Bronchial epithelial cell (primary cell): ENCODE measurements at regions not wholly inside any gene's neighbourhood (a gene's known extent, or its start where the extent isn't known, plus 50 kb on each side); places are given as distances from the start of the nearest gene placed in this dataset.
"Not testable (repeated sequence)": the region's sequence is repeated elsewhere in the genome, so short reads cannot be mapped to it uniquely, and the experiment has no call there.

Source experiments
- DNase-seq: peaks from one replicate; pipeline ENCODE4 v3.0.0-alpha.2; 2010; ENCODE audit warnings: low read depth
- FAIRE-seq: peaks from 2 replicates; lab custom pipeline; 2011; peaks lifted over from hg19 to GRCh38; lab: Jason Lieb, UNC
- H3K27me3 ChIP-seq: 2 replicates; pipeline ENCODE4 v1.5.1; 2011; ENCODE audit warnings: low read length; ENCODE audit not compliant: control insufficient read depth, insufficient read depth
- H3K36me3 ChIP-seq: 2 replicates; pipeline ENCODE4 v1.5.1; 2011; ENCODE audit warnings: low read length; ENCODE audit not compliant: control insufficient read depth, insufficient read depth
- H3K4me3 ChIP-seq: 2 replicates; pipeline ENCODE4 v1.5.1; 2011; ENCODE audit warnings: mild to moderate bottlenecking, low read depth, low read length, control low read depth
- TF ChIP-seq, protein P1 (sequence below): IDR thresholded peaks from 2 replicates; pipeline ENCODE4 v1.5.1; 2011; ENCODE audit warnings: mild to moderate bottlenecking, moderate library complexity, low read length, control low read depth, inconsistent platforms; ENCODE audit not compliant: insufficient read depth, severe bottlenecking

DNA sequence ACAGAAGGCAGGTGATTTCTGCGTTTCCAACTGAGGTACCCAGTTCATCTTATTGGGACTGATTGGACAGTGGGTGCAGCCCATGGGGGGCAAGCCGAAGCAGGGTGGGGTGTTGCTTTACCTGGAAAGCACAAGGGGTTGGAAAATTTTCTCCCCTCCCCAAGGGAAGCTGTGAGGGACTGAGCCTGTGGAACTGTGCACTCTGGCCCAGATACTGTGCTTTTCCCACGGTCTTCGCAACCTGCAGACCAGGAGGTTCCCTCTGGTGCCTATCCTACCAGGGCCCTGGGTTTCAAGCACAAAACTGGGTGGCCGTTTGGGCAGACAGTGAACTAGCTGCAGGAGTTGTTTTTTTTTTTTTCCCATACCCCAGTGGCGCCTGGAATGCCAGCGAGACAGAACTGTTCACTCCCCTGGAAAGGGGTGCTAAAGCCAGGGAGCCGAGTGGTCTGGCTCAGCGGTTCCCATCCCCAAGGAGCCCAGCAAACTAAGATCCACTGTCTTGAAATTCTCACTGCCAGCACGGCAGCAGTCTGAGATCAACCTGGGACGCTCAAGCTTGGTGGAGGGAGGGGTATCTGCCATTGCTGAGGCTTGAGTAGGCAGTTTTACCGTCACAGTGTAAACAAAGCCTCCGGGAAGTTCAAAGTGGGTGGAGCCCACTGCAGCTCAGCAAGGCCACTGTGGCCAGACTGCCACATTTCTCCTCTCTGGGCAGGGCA lies 97.2 kb downstream of the JRKL start:
- TF ChIP-seq, protein P1, sequence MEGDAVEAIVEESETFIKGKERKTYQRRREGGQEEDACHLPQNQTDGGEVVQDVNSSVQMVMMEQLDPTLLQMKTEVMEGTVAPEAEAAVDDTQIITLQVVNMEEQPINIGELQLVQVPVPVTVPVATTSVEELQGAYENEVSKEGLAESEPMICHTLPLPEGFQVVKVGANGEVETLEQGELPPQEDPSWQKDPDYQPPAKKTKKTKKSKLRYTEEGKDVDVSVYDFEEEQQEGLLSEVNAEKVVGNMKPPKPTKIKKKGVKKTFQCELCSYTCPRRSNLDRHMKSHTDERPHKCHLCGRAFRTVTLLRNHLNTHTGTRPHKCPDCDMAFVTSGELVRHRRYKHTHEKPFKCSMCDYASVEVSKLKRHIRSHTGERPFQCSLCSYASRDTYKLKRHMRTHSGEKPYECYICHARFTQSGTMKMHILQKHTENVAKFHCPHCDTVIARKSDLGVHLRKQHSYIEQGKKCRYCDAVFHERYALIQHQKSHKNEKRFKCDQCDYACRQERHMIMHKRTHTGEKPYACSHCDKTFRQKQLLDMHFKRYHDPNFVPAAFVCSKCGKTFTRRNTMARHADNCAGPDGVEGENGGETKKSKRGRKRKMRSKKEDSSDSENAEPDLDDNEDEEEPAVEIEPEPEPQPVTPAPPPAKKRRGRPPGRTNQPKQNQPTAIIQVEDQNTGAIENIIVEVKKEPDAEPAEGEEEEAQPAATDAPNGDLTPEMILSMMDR, result no peak
- DNase-seq, result peak; percentile 89
- FAIRE-seq, result no peak
- Histone ChIP-seq H3K27me3 (no peaks in the 10 kb centered on the region), H3K4me3 (peak overlapping the region; percentile 10), H3K36me3 (no peaks in the 10 kb centered on the region)

DNA sequence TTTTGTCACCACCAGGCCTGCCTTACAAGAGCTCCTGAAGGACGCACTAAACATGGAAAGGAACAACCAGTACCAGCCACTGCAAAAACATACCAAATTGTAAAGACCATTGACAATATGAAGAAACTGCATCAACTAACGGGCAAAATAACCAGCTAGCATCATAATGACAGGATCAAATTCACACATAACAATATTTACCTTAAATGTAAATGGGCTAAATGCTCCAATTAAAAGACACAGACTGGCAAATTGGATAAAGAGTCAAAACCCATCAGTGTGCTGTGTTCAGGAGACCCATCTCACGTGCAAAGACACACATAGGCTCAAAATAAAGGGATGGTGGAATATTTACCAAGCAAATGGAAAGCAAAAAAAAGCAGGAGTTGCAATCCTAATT lies 99.1 kb downstream of the JRKL start:
- H3K27me3 ChIP-seq, H3K36me3 ChIP-seq, H3K4me3 ChIP-seq, FAIRE-seq, DNase-seq: not testable (repeated sequence)

DNA sequence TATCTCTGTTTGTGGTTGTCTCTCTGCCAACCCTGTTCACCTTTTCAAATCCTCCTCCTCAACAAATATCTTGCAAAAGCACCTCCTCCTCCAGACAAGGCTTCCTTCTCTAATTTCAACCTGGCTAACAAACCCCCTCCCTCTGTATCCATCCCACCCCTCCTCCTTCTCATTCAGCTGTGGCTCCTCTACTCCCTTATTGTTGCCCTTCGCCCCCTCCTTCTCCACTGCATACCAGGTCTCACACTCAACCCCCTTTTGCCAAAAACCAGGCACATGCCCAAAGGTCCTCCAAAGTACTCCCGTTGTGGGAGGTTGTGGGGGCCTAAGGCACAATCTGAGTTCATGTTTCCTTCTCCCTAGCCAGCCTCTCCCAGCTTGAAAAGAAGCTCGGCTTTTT lies 110.6 kb downstream of the JRKL start:
- DNase-seq (no peak), FAIRE-seq (no peak)
- Histone ChIP-seq H3K36me3 (no peaks in the 10 kb centered on the region), H3K27me3 (no peaks in the 10 kb centered on the region), H3K4me3 (no peak overlapping the region)
- TF ChIP-seq, protein P1, result no peak

DNA sequence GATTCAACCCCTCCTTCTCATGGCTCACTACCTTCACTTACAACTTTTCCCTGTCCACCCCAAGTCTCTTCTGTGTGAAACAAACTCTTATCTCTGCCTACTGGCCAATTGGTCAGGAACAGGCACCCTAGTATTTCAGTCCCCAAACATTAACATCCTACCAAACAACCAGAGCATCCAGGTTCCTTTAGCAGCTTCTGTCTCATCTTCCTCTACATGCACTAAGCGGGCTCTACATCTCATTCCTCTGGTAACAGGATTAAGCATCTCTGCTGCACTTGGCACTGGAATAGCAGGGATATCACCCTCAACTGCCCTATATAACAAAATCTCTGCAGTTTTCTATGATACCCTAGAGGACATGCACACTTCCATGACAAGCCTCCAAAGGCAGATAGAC lies 116.2 kb downstream of the JRKL start:
- Histone ChIP-seq H3K36me3 (no peaks in the 10 kb centered on the region), H3K4me3 (no peak overlapping the region), H3K27me3 (no peaks in the 10 kb centered on the region)
- no peak for FAIRE-seq
- no peak for DNase-seq
- TF ChIP-seq, protein P1, result no peak

DNA sequence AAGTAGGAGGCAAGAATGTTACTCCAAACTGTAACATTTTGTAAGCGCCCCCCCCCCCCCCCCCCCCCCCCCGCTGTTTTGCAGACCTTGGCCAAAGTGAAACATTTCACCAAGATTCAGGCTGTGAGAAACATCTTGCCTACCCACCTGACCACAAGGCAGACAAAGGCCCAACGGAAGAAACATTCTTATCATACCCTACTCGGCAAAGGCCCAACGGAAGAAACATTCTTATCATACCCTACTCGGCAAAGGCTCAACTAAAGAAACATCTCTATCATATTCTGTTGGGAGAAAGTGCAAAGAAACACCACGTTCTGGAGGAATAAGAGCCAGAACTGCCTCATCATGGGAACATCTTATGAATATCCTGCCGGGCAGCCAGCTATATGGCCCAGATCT lies 117.1 kb downstream of the JRKL start:
- no peak overlapping the region for H3K4me3 ChIP-seq
- FAIRE-seq (no peak), DNase-seq (no peak)
- no peaks in the 10 kb centered on the region for H3K27me3 ChIP-seq
- H3K36me3 ChIP-seq, result no peaks in the 10 kb centered on the region
- TF ChIP-seq, protein P1, result no peak

DNA sequence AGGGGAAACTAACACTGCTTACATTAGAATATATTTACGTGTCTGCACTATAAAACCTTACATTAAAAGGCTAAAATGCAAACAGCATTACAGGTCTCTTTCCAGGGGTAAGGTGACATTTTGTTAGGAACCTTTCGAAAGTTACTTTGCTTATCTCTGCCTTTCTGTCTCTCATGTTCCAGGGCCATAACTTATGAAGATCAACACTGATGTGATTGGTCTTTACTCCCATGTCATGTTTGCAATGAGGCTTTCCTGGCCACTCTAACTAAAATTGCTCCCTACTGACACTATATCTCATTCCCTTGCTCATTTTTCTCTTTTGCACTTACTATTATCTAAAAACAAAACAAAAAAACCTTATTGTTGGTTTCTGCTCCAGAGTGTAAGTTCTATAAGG lies 119.0 kb downstream of the JRKL start:
- DNase-seq, result no peak
- no peak for FAIRE-seq
- no peaks in the 10 kb centered on the region for H3K36me3 ChIP-seq
- H3K27me3 ChIP-seq, result peaks cover 2% of the 10 kb centered on the region
- no peak overlapping the region for H3K4me3 ChIP-seq
- TF ChIP-seq, protein P1, result no peak
